Stimulated activated CD4-positive, alpha-beta T cell treated with anti-CD3 and anti-CD28 coated beads, Interleukin-4, amount 100 ng/mL, for 24 hours (primary cell): ENCODE measurements at regions not wholly inside any gene's neighbourhood (a gene's known extent, or its start where the extent isn't known, plus 50 kb on each side); places are given as distances from the start of the nearest gene placed in this dataset.
"Not testable (repeated sequence)": the region's sequence is repeated elsewhere in the genome, so short reads cannot be mapped to it uniquely, and the experiment has no call there.

Source experiments
- DNase-seq: peaks from one replicate; pipeline ENCODE4 v3.0.0-alpha.2; 2020

DNA sequence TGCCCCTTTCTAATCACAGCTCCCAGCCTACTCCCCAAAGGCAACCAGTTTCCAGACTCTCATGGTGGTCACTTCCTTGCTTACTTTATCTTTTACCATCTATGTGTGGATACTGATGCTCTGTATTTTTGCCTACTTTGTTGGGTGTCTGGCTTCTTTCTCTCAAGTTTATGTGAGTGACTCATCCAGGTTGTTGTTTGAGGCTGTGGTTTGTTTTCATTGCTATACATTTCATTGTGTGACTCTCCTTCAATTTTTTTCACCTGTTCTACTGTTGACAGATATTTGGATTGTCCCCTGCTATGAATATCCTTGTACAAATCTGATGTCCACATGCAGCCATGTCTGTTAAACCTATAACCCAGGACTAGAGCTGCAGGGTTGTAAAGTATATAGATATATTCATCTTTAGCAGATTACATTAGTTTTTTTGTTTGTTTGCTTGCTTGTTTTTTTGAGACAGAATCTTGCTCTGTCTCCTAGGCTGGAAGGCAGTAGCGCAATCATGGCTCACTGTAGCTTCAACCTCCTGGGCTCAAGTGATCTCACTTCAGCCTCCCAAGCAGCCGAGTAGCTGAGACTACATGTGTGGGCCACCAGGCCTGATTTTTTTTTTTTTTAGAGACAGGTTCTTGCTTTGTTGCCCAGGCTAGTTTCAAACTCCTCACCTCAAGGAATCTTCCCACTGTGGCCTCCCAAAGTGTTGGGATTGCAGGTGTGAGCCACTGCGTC, 72.9 kb upstream of the EEF1E1 start:
- no peak for DNase-seq

DNA sequence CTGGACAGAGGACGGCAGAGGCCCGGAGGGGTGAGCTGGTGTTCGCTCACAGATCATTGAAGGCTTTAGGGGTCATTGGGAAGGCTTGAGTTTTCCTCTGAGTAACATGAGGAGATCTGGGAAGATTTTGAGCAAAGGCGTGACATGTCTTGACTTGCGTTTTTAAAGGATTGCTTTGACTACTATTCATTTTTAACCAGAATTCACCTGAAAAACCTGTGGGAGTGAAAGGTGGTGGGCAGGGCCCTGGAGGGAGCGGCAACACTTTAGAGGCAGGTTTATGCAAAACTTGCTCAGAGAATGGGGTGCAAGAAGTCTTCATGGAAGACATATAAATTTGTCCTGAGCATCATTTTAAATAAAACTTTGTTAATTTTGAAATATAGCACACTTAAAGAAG, 72.2 kb upstream of the EEF1E1 start:
- no peak for DNase-seq

DNA sequence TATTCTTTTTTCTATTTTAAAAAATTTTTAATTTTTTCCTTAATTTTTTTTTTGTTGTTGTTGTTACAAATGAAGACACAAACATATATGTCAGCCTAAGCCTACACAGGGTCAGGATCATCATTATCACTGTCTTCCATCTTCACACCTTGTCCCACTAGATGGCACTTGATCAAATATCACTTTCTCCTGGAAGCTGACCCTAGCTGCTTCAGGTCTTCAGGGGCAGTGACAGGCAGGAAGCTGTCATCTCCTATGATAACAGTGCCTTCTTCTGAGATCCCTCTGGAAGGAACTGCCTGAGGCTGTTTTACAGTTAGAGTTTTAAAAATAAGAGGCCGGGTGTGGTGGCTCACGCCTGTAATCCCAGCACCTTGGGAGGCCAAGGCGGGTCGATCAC, 70.2 kb upstream of the EEF1E1 start:
- no peak for DNase-seq

DNA sequence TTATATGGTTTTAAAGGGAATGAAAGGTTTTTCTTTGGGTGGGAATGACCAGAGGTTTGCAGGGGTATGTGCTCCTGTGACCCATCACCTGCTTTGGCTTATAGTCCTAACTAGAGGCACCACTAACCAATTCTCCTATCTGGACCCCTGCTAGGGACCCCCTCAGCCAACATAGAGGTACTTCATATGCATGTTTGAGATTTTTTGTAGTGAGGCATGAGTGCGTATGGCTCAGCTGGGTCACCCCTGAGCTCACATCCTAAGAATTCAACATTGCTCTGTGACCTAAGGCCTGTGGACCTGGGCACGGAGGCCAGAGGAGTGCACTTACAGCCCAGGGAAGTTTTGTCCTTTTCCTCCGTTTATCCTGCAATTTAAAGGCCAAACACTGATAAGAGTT, 68.4 kb upstream of the EEF1E1 start:
- no peak for DNase-seq

DNA sequence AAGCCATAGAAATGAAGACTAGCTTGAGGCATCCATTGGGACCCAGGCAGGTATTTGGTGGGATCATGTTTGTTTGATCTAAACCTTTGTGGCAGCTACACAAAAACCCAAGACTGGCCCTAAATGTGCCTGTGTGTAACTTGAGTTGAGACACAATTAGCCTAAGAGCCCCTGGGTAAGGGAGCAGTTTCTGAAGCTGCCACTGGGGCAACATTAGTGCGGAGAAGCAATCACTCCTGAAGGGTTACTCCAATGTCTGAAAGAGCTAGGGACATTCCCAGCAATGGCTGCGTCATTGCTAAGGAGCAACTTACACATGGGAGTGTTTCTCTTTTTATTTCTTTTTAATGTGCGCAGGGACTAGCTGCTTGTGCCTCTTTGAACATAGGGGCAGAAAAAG, 67.9 kb upstream of the EEF1E1 start:
- no peak for DNase-seq

DNA sequence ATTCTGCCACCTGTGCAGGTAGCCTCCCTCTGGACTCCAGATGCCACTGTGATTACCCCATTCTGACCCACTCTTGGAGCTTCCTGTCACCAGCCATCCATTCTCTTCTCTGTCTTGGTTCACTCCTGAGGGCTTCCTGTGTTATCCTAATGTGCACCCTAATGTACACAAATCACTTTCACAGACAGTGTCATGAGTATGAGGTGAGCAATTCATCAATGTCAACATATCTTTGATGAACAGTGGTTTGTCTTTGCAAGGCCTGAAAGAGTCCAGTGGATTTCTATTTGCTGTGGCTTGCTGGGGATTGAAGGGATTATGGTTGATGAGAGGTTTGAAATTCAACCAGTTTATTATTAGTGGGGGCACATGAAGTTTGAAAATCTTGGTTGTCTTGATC, 63.8 kb upstream of the EEF1E1 start:
- DNase-seq = no peak

DNA sequence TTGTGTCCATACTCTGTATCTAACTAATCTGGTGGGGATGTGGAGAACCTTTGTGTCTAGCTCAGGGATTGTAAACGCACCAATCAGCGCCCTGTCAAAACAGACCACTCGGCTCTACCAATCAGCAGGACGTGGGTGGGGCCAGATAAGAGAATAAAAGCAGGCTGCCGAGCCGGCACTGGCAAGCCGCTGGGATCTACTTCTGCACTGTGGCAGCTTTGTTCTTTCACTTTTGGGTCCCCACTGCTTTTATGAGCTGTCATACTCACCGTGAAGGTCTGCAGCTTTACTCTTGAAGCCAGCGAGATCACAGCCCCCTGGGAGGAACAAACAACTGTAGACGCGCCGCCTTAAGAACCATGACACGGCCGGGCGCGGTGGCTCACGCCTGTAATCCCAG, 62.7 kb upstream of the EEF1E1 start:
- DNase-seq = not testable (repeated sequence)

DNA sequence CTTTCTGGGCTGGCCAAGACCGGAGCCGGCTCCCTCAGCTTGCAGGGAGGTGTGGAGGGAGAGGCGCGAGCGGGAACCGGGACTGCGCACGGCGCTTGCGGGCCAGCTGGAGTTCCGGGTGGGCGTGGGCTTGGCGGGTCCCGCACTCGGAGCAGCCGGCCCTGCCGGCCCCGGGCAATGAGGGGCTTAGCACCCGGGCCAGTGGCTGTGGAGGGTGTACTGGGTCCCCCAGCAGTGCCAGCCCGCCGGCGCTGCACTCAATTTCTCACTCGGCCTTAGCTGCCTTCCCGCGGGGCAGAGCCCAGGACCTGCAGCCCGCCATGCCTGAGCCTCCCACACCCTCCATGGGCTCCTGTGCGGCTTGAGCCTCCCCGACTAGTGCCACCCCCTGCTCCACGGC, 61.9 kb upstream of the EEF1E1 start:
- DNase-seq = not testable (repeated sequence)

DNA sequence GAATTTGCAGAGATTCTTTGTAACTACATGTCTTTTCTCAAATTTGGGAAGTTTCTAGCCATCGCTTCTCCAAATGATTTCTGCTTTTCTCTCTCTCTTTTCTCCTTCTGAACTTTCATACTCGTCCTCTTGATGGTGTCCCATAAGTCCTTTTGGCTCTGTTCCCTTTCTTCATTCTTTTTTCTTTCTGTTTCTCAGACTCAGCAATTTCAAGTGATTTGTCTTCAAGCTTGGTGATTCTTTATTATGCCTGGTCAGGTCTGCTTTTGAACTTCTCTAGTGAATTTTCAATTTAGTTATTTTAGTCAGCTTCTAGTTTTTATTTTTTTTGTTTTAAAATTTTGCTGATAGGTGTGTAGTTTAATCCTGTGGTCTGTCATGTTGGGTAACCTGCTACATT, 57.6 kb upstream of the EEF1E1 start:
- no peak for DNase-seq

DNA sequence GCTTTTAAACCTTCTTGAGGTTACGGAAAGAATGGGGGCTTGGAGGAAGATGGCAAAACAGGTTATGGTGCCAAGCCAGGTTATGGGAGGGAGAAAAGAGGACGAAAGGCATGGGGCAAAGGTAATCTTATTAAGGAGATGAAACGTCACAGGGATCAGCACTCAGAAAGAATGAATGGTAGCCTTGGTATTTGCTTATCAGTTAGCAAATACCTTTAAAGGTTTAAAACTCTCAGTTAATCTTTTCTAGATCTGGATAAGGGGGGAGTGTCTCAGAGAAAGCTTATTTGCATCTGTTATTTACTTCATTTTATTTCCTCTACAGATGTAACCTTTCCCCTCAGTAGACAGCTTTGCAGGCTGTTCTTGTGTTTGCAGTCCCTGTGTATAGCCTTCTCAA, 55.5 kb upstream of the EEF1E1 start:
- no peak for DNase-seq

DNA sequence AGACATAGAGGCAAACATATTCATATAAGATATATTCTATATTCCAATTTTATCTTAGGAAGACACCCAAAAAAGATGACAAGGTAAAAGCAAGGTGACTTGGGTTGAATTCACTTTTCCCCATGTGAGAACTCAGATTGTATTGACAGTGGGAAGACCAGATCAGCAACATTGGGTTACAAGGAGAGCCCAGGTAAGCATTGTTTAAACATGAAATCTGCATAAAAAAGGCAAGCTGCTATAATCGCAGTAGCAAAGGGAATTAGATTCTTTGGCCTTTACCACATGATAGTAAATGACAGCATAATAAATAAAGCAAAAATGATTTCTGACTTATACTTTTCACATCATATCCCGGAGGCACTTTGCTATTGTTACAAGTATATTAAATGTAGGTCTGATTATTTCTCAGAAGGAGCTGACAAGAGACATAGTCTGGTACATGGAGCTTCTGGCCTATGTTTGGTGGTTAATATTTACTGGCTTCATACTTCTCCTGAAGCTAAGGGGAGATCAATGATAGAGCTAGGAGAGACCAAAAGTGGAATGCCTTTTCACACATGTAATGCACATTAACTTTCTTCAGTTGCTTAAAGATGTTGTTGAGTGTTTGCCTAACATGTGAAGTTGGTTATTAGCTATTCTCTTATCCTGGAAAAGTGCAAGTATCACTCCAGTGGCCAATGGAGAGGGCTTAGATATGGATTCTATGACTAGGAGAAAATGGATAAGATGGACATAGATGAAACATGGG, 53.1 kb upstream of the EEF1E1 start:
- DNase-seq = no peak
